ENCODE measurements at regions not wholly inside any gene's neighbourhood (a gene's known extent, or its start where the extent isn't known, plus 50 kb on each side); places are given as distances from the start of the nearest gene placed in this dataset.

GRCh38 chr3:165283328-165283727 is 87.1 kb upstream of the SLITRK3 start:
- H3K27me3 ChIP-seq, result no peaks in the 10 kb centered on the region
- intact Hi-C loops (cut with DNase I), result no loop called here
- no peak for DNase-seq

DNA sequence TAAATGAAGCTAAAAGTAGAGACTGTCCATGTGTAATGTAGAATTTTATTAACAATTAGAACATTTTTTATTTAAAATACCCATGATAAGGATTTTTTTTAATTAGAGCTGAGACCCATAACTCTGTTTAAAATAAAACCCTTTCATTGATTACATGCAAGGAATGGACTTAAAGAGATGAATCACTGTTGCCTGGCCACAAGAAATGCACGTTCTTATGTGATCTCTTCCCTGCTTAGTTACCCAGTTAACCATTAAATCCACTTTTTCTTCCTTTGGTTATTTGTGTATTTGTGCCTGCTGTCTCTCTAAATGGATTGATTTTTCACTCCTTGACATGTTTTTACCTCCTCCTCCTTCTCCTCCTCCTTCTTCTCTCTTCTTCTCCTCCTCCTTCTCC is 83.3 kb upstream of the SLITRK3 start:
- DNase-seq, result no peak
- Histone ChIP-seq H3K9me3 (peaks cover 0 to 6% of the 10 kb centered on the region in 2 donors), H3K27me3 (no peaks in the 10 kb centered on the region), H3K27ac (no peak overlapping the region), H3K4me1 (no peaks in the 10 kb centered on the region), H3K36me3 (no peaks in the 10 kb centered on the region), H3K4me3 (no peak overlapping the region)
- TF ChIP-seq, protein P1, sequence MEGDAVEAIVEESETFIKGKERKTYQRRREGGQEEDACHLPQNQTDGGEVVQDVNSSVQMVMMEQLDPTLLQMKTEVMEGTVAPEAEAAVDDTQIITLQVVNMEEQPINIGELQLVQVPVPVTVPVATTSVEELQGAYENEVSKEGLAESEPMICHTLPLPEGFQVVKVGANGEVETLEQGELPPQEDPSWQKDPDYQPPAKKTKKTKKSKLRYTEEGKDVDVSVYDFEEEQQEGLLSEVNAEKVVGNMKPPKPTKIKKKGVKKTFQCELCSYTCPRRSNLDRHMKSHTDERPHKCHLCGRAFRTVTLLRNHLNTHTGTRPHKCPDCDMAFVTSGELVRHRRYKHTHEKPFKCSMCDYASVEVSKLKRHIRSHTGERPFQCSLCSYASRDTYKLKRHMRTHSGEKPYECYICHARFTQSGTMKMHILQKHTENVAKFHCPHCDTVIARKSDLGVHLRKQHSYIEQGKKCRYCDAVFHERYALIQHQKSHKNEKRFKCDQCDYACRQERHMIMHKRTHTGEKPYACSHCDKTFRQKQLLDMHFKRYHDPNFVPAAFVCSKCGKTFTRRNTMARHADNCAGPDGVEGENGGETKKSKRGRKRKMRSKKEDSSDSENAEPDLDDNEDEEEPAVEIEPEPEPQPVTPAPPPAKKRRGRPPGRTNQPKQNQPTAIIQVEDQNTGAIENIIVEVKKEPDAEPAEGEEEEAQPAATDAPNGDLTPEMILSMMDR (IDR thresholded peaks at IDR 0.05), result no peak
- no peak for ATAC-seq
- intact Hi-C loops (cut with DNase I), result no loop called here

More at GRCh38 chr3:165283328-165283727, 87.1 kb upstream of the SLITRK3 start:
- TF ChIP-seq, protein P1 (IDR thresholded peaks at IDR 0.05), result no peak
- ATAC-seq, result no peak
- no peak overlapping the region for H3K4me3 ChIP-seq
- no peak overlapping the region for H3K27ac ChIP-seq
- no peaks in the 10 kb centered on the region for H3K4me1 ChIP-seq
- no peaks in the 10 kb centered on the region for H3K36me3 ChIP-seq
- H3K9me3 ChIP-seq, result no peaks in the 10 kb centered on the region

DNA sequence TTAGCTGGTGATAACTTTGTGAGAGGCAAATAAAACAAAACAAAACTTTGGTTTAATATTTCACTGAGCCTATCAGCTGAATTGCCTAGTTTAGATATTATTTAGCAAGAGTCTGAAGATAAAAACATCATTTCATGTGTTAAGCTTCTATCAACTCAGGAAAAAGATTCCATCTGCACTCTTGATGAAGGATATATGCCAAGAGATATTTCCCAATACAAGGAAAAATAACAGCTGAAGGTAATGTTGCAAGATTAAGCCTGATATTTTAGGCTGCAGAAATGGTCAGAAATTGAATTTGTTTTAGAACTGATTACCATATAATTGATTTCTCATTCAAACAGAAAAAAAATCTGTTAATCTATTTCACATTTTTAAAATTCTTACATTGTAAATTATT is 77.2 kb upstream of the SLITRK3 start:
- no peaks in the 10 kb centered on the region for H3K4me1 ChIP-seq
- H3K9me3 ChIP-seq, result peaks cover 0 to 6% of the 10 kb centered on the region in 2 donors
- ATAC-seq, result no peak
- intact Hi-C loops (cut with DNase I), result no loop called here
- TF ChIP-seq, protein P1 (IDR thresholded peaks at IDR 0.05), result no peak
- H3K27me3 ChIP-seq, result no peaks in the 10 kb centered on the region
- H3K4me3 ChIP-seq, result no peak overlapping the region
- H3K27ac ChIP-seq, result no peak overlapping the region
- H3K36me3 ChIP-seq, result no peaks in the 10 kb centered on the region
- no peak for DNase-seq

GRCh38 chr3:165259541-165260193 is 63.5 kb upstream of the SLITRK3 start:
- H3K36me3 ChIP-seq, result no peaks in the 10 kb centered on the region
- intact Hi-C loops (cut with DNase I), result no loop called here
- H3K4me3 ChIP-seq, result no peak overlapping the region
- DNase-seq, result no peak
- ATAC-seq, result no peak
- no peaks in the 10 kb centered on the region for H3K27me3 ChIP-seq
- no peaks in the 10 kb centered on the region for H3K4me1 ChIP-seq
- no peak overlapping the region for H3K27ac ChIP-seq
- no peaks in the 10 kb centered on the region for H3K9me3 ChIP-seq
- TF ChIP-seq, protein P1 (IDR thresholded peaks at IDR 0.05), result no peak

DNA sequence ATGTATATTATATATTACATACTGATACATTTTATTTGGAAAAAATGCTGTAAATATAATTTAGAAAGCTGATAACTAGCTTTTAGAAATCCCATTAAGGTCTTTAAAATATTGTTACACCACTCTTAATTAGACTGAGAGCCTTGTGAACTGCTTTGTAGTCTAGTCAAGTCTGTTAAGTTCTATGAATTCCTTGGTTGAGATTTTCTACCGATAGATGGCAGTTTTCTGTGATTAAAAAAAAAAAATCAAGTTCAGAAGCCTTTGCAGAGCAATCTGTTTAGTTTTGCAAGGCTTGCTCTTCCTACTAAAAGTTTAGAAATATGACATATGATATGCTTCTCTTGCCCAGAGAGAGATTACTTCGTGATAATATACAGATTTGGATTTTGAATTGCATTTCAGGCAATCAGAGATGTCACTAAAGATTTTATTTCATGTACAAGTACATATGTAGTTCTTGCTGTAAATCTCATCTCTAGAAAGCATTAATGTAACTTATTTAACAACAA is 60.4 kb upstream of the SLITRK3 start:
- Histone ChIP-seq H3K27ac (no peak overlapping the region), H3K9me3 (no peaks in the 10 kb centered on the region), H3K4me3 (no peak overlapping the region), H3K4me1 (no peaks in the 10 kb centered on the region), H3K36me3 (no peaks in the 10 kb centered on the region), H3K27me3 (no peaks in the 10 kb centered on the region)
- TF ChIP-seq, protein P1 (IDR thresholded peaks at IDR 0.05), result no peak
- no peak for ATAC-seq
- DNase-seq, result no peak
- intact Hi-C loops (cut with DNase I), result no loop called here

Data from left lung (tissue), 4 donors.